ENCODE measurements at regions not wholly inside any gene's neighbourhood (a gene's known extent, or its start where the extent isn't known, plus 50 kb on each side); places are given as distances from the start of the nearest gene placed in this dataset.

DNA sequence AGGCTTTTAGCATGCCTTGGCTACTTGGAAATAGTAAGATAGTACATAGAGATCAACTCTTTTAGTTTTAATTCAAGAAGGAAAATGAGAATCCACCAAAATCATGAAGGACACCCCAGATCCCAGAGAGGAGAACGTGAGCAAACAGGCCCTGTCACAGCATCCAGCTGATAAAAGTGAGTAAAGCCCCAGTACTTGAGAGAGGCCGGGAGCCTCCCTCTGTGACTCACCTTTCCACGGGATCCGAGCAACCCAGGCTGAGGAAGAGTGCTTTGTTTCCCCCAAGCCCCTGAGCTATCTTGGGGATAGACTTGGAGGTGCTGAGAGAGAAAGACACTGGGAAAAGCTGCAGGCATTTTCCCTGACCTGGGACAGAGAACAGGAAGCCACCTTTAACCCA is 238.6 kb downstream of the DUSP10 start:
- no peaks in the 10 kb centered on the region for H3K27me3 Mint-ChIP-seq
- no peak overlapping the region for H3K4me3 Mint-ChIP-seq
- H3K4me1 Mint-ChIP-seq (ENCODE audit: unreplicated experiment), result no peaks in the 10 kb centered on the region
- H3K36me3 Mint-ChIP-seq, result no peaks in the 10 kb centered on the region
- TF ChIP-seq, protein P1, sequence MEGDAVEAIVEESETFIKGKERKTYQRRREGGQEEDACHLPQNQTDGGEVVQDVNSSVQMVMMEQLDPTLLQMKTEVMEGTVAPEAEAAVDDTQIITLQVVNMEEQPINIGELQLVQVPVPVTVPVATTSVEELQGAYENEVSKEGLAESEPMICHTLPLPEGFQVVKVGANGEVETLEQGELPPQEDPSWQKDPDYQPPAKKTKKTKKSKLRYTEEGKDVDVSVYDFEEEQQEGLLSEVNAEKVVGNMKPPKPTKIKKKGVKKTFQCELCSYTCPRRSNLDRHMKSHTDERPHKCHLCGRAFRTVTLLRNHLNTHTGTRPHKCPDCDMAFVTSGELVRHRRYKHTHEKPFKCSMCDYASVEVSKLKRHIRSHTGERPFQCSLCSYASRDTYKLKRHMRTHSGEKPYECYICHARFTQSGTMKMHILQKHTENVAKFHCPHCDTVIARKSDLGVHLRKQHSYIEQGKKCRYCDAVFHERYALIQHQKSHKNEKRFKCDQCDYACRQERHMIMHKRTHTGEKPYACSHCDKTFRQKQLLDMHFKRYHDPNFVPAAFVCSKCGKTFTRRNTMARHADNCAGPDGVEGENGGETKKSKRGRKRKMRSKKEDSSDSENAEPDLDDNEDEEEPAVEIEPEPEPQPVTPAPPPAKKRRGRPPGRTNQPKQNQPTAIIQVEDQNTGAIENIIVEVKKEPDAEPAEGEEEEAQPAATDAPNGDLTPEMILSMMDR (conservative IDR thresholded peaks at IDR 0.05), result no peak
- no peak overlapping the region for H3K27ac Mint-ChIP-seq
- DNase-seq (ENCODE audit: extremely low spot score, unreplicated experiment), result no peak
- peaks cover 9% of the 10 kb centered on the region for H3K9me3 Mint-ChIP-seq

DNA sequence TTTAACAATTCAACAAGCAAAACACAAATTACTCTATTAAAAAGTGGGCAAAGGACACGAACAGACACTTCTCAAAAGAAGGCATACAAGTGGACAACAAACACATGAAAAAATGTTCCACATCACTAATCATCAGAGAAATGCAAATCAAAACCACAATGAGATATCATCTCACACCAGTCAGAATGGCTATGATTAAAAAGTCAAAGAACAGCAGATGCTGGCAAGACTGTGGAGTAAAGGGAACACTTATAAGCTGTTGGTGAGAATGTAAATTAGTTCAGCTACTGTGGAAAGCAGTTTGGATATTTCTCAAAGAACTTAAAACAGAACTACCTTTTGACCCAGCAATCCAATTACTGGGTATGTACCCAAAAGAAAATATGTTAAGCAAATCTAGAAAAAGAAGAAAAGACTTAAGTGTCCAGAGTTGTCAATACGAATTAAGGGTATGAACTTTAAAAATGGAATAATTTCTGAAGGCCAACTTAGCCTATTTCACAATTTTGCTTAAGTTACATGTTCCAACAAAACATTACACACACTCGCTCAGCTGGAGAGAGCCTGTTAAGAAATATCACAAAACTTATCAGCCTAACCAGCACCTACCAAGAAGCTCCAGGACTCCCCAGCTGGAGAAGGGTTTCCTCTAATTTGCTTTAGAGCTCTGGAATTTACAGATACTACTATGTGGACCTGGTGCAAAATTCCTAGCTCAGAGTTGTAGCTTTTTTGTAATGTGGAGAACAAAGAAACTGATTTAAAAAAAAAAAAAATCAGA is 232.1 kb downstream of the DUSP10 start:
- peaks cover 9% of the 10 kb centered on the region for H3K9me3 Mint-ChIP-seq
- peaks cover 4% of the 10 kb centered on the region for H3K27me3 Mint-ChIP-seq
- no peak for DNase-seq (ENCODE audit: extremely low spot score, unreplicated experiment)
- peaks cover 14% of the 10 kb centered on the region for H3K4me1 Mint-ChIP-seq (ENCODE audit: unreplicated experiment)
- H3K4me3 Mint-ChIP-seq, result no peak overlapping the region
- no peak overlapping the region for H3K27ac Mint-ChIP-seq
- TF ChIP-seq, protein P1 (conservative IDR thresholded peaks at IDR 0.05), result no peak
- H3K36me3 Mint-ChIP-seq, result no peaks in the 10 kb centered on the region

GRCh38 chr1:221510793-221511503 is 230.9 kb downstream of the DUSP10 start:
- H3K27me3 Mint-ChIP-seq, result peaks cover 4% of the 10 kb centered on the region
- no peak for DNase-seq (ENCODE audit: extremely low spot score, unreplicated experiment)
- H3K4me3 Mint-ChIP-seq, result no peak overlapping the region
- no peaks in the 10 kb centered on the region for H3K9me3 Mint-ChIP-seq
- no peak overlapping the region for H3K27ac Mint-ChIP-seq
- H3K4me1 Mint-ChIP-seq (ENCODE audit: unreplicated experiment), result peaks cover 14% of the 10 kb centered on the region
- TF ChIP-seq, protein P1 (conservative IDR thresholded peaks at IDR 0.05), result no peak
- no peaks in the 10 kb centered on the region for H3K36me3 Mint-ChIP-seq

DNA sequence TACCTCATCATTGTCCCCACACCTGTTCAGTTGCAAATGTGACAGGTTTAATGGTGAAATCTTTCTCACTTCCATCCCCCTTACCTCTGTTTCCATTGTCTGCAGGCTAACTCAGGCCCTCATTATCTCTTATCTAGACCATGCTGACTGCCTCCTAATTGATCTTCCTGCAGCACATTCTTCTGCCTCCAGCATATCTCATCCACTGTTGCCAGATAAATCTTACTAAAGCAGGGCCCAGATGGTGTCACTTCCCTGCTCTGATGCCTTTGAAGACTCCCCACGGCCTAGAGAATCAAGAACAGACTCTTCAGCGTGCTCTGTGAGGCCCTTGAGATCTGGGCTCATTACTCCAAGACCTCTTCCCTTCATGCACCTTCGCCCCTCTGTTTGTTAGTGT is 230.1 kb downstream of the DUSP10 start:
- peaks cover 4% of the 10 kb centered on the region for H3K27me3 Mint-ChIP-seq

DNA sequence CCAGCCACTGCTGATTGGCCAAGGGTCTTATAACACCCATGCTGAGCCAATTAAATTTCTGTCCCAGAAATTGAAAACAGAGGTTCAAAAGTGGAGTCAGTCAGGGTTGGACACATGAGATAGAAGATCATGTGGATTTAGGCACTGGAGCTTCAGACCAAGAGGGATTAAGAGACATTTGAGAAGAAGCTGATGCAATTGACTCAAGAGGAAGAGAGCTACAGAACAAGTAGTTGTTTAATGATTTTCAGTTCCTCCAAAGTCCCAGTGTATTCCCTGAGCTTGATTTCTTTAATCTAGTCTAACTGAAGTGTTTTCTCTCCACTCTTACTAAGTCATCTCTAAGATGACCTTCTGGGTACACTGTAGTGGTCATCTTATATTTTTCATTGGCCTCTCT is 227.1 kb downstream of the DUSP10 start:
- Mint-ChIP-seq H3K4me1 (ENCODE audit: unreplicated experiment) (peaks cover 14% of the 10 kb centered on the region), H3K9me3 (no peaks in the 10 kb centered on the region), H3K27ac (no peak overlapping the region), H3K36me3 (no peaks in the 10 kb centered on the region), H3K27me3 (no peaks in the 10 kb centered on the region), H3K4me3 (no peak overlapping the region)
- TF ChIP-seq, protein P1 (conservative IDR thresholded peaks at IDR 0.05), result no peak
- no peak for DNase-seq (ENCODE audit: extremely low spot score, unreplicated experiment)

More for the DNA sequence above, 230.1 kb downstream of the DUSP10 start:
- Mint-ChIP-seq H3K4me1 (ENCODE audit: unreplicated experiment) (peaks cover 14% of the 10 kb centered on the region), H3K9me3 (no peaks in the 10 kb centered on the region), H3K36me3 (no peaks in the 10 kb centered on the region), H3K4me3 (no peak overlapping the region), H3K27ac (peak overlapping the region; percentile 7)
- DNase-seq (ENCODE audit: extremely low spot score, unreplicated experiment), result no peak
- TF ChIP-seq, protein P1 (conservative IDR thresholded peaks at IDR 0.05), result no peak

All from type B pancreatic cell (in vitro differentiated cells).